ENCODE measurements at regions not wholly inside any gene's neighbourhood (a gene's known extent, or its start where the extent isn't known, plus 50 kb on each side); places are given as distances from the start of the nearest gene placed in this dataset.

DNA sequence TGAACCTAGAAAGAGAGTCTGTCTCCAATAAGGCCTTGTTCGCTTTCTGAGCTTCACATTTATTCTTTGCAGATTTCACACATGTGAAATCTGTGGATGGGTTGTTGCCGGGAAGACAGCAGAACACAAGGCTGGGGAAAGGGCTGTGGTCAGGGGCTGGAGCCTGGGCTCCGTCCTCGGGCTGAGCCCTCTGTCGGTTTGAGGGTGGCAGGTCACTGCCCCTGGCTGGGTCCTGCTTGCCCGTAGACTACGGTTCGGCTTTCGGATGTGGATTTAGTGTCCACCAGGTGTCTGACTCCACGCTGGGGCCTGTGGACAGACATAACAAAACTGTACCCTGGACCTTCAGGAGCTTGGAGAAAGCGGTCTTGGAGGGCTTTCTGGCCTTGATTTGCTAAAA is 117.0 kb upstream of the ALX4 start:
- TF ChIP-seq, protein P1, sequence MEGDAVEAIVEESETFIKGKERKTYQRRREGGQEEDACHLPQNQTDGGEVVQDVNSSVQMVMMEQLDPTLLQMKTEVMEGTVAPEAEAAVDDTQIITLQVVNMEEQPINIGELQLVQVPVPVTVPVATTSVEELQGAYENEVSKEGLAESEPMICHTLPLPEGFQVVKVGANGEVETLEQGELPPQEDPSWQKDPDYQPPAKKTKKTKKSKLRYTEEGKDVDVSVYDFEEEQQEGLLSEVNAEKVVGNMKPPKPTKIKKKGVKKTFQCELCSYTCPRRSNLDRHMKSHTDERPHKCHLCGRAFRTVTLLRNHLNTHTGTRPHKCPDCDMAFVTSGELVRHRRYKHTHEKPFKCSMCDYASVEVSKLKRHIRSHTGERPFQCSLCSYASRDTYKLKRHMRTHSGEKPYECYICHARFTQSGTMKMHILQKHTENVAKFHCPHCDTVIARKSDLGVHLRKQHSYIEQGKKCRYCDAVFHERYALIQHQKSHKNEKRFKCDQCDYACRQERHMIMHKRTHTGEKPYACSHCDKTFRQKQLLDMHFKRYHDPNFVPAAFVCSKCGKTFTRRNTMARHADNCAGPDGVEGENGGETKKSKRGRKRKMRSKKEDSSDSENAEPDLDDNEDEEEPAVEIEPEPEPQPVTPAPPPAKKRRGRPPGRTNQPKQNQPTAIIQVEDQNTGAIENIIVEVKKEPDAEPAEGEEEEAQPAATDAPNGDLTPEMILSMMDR (IDR thresholded peaks at IDR 0.05) = no peak
- no peak for TF ChIP-seq POLR2AphosphoS5 (IDR thresholded peaks at IDR 0.05; ENCODE audit: low read depth, low read length)

Measured in Panc1 (cell line).